ENCODE measurements at regions not wholly inside any gene's neighbourhood (a gene's known extent, or its start where the extent isn't known, plus 50 kb on each side); places are given as distances from the start of the nearest gene placed in this dataset.
"Not testable (repeated sequence)": the region's sequence is repeated elsewhere in the genome, so short reads cannot be mapped to it uniquely, and the experiment has no call there.

- H3K4me1 Mint-ChIP-seq: no peaks in the 10 kb centered on the region
- H3K27ac Mint-ChIP-seq: no peak overlapping the region
- DNase-seq (no peak), ATAC-seq (replicated peaks) (no peak)
- H3K9me3 Mint-ChIP-seq: peaks cover 0 to 1% of the 10 kb centered on the region in 2 donors
- peaks cover 4 to 5% of the 10 kb centered on the region in 2 donors for H3K27me3 Mint-ChIP-seq
- no peaks in the 10 kb centered on the region for H3K36me3 Mint-ChIP-seq
- H3K4me3 Mint-ChIP-seq: no peak overlapping the region
Observed at GRCh38 chr12:105613269-105613668, 282.8 kb downstream of the C12orf75 start.

- Mint-ChIP-seq H3K4me1 (no peaks in the 10 kb centered on the region), H3K27me3 (peaks cover 4 to 5% of the 10 kb centered on the region in 2 donors), H3K4me3 (no peak overlapping the region), H3K27ac (no peak overlapping the region), H3K36me3 (no peaks in the 10 kb centered on the region), H3K9me3 (peaks cover 0 to 1% of the 10 kb centered on the region in 2 donors)
- DNase-seq (no peak), ATAC-seq (replicated peaks) (no peak)
Observed at GRCh38 chr12:105613887-105614286, 283.4 kb downstream of the C12orf75 start.

- Mint-ChIP-seq H3K4me3 (no peak overlapping the region), H3K9me3 (peaks cover 4% of the 10 kb centered on the region in 2 donors), H3K27ac (no peak overlapping the region), H3K4me1 (no peaks in the 10 kb centered on the region), H3K36me3 (no peaks in the 10 kb centered on the region), H3K27me3 (peaks cover 4 to 5% of the 10 kb centered on the region in 2 donors)
- DNase-seq (no peak), ATAC-seq (replicated peaks) (no peak)
Observed at GRCh38 chr12:105616971-105617540, 286.6 kb downstream of the C12orf75 start.

GRCh38 chr12:105622220-105622619, 291.7 kb downstream of the C12orf75 start:
- peaks cover 3 to 4% of the 10 kb centered on the region in 2 donors for H3K9me3 Mint-ChIP-seq
- H3K4me3 Mint-ChIP-seq: no peak overlapping the region
- H3K4me1 Mint-ChIP-seq: no peaks in the 10 kb centered on the region
- ATAC-seq (replicated peaks) (no peak), DNase-seq (no peak)
- H3K36me3 Mint-ChIP-seq: no peaks in the 10 kb centered on the region
- H3K27me3 Mint-ChIP-seq: peaks cover 6 to 7% of the 10 kb centered on the region in 2 donors
- H3K27ac Mint-ChIP-seq: no peak overlapping the region

- peaks cover 6 to 7% of the 10 kb centered on the region in 2 donors for H3K27me3 Mint-ChIP-seq
- H3K36me3 Mint-ChIP-seq: no peaks in the 10 kb centered on the region
- H3K9me3 Mint-ChIP-seq: peaks cover 3 to 4% of the 10 kb centered on the region in 2 donors
- H3K27ac Mint-ChIP-seq: no peak overlapping the region
- H3K4me3 Mint-ChIP-seq: no peak overlapping the region
- H3K4me1 Mint-ChIP-seq: no peaks in the 10 kb centered on the region
- ATAC-seq (replicated peaks) (no peak), DNase-seq (no peak)
Observed at GRCh38 chr12:105622846-105623736, 292.6 kb downstream of the C12orf75 start.

- Mint-ChIP-seq H3K4me3 (no peak overlapping the region), H3K9me3 (no peaks in the 10 kb centered on the region), H3K36me3 (no peaks in the 10 kb centered on the region), H3K27me3 (peaks cover 6 to 7% of the 10 kb centered on the region in 2 donors), H3K27ac (no peak overlapping the region), H3K4me1 (no peaks in the 10 kb centered on the region)
- no peak for DNase-seq
- no peak for ATAC-seq (replicated peaks)
Observed at GRCh38 chr12:105626653-105627052, 296.2 kb downstream of the C12orf75 start.

GRCh38 chr12:105637470-105637869, 307.0 kb downstream of the C12orf75 start:
- no peaks in the 10 kb centered on the region for H3K36me3 Mint-ChIP-seq

GRCh38 chr12:105640761-105641160, 310.3 kb downstream of the C12orf75 start:
- ATAC-seq (replicated peaks) (no peak), DNase-seq (no peak)
- H3K27ac Mint-ChIP-seq: no peak overlapping the region
- H3K4me3 Mint-ChIP-seq: no peak overlapping the region
- H3K4me1 Mint-ChIP-seq: no peaks in the 10 kb centered on the region
- peaks cover 0 to 6% of the 10 kb centered on the region in 2 donors for H3K27me3 Mint-ChIP-seq
- no peaks in the 10 kb centered on the region for H3K36me3 Mint-ChIP-seq
- H3K9me3 Mint-ChIP-seq: peaks cover 7 to 11% of the 10 kb centered on the region in 2 donors

More at GRCh38 chr12:105637470-105637869, 307.0 kb downstream of the C12orf75 start:
- Mint-ChIP-seq H3K27ac (no peak overlapping the region), H3K4me3 (no peak overlapping the region), H3K4me1 (no peaks in the 10 kb centered on the region), H3K27me3 (no peaks in the 10 kb centered on the region), H3K9me3 (peaks cover 5 to 11% of the 10 kb centered on the region in 2 donors)
- ATAC-seq (replicated peaks): no peak
- no peak for DNase-seq

GRCh38 chr12:105641749-105642148, 311.3 kb downstream of the C12orf75 start:
- ATAC-seq (replicated peaks) (no peak), DNase-seq (no peak)
- Mint-ChIP-seq H3K27ac (no peak overlapping the region), H3K9me3 (peaks cover 5 to 8% of the 10 kb centered on the region in 2 donors), H3K4me3 (no peak overlapping the region), H3K36me3 (no peaks in the 10 kb centered on the region), H3K4me1 (no peaks in the 10 kb centered on the region), H3K27me3 (peaks cover 0 to 6% of the 10 kb centered on the region in 2 donors)

- ATAC-seq (replicated peaks) (no peak), DNase-seq (no peak)
- Mint-ChIP-seq H3K27me3 (peaks cover 0 to 6% of the 10 kb centered on the region in 2 donors), H3K4me3 (no peak overlapping the region), H3K9me3 (peaks cover 5 to 6% of the 10 kb centered on the region in 2 donors), H3K4me1 (no peaks in the 10 kb centered on the region), H3K27ac (no peak overlapping the region), H3K36me3 (no peaks in the 10 kb centered on the region)
Observed at GRCh38 chr12:105644770-105645169, 314.3 kb downstream of the C12orf75 start.

GRCh38 chr12:105654606-105655005, 324.1 kb downstream of the C12orf75 start:
- no peak overlapping the region for H3K4me3 Mint-ChIP-seq
- no peaks in the 10 kb centered on the region for H3K4me1 Mint-ChIP-seq
- DNase-seq (no peak), ATAC-seq (replicated peaks) (no peak)
- no peaks in the 10 kb centered on the region for H3K27me3 Mint-ChIP-seq
- H3K36me3 Mint-ChIP-seq: no peaks in the 10 kb centered on the region
- no peak overlapping the region for H3K27ac Mint-ChIP-seq
- peaks cover 1 to 6% of the 10 kb centered on the region in 2 donors for H3K9me3 Mint-ChIP-seq

- peaks cover 0 to 2% of the 10 kb centered on the region in 2 donors for H3K9me3 Mint-ChIP-seq
- ATAC-seq (replicated peaks) (no peak), DNase-seq (no peak)
- no peaks in the 10 kb centered on the region for H3K36me3 Mint-ChIP-seq
- no peaks in the 10 kb centered on the region for H3K27me3 Mint-ChIP-seq
- no peak overlapping the region for H3K4me3 Mint-ChIP-seq
- H3K27ac Mint-ChIP-seq: no peak overlapping the region
- H3K4me1 Mint-ChIP-seq: no peaks in the 10 kb centered on the region
Observed at GRCh38 chr12:105658389-105658788, 327.9 kb downstream of the C12orf75 start.

GRCh38 chr12:105659355-105660075, 329.0 kb downstream of the C12orf75 start:
- Mint-ChIP-seq H3K27ac (no peak overlapping the region), H3K9me3 (peaks cover 0 to 2% of the 10 kb centered on the region in 2 donors), H3K36me3 (no peaks in the 10 kb centered on the region), H3K4me1 (no peaks in the 10 kb centered on the region), H3K4me3 (no peak overlapping the region), H3K27me3 (no peaks in the 10 kb centered on the region)
- ATAC-seq (replicated peaks) (no peak), DNase-seq (no peak)

- H3K4me1 Mint-ChIP-seq; H3K9me3 Mint-ChIP-seq; H3K27me3 Mint-ChIP-seq; H3K27ac Mint-ChIP-seq; DNase-seq; H3K36me3 Mint-ChIP-seq; ATAC-seq (replicated peaks); H3K4me3 Mint-ChIP-seq: not testable (repeated sequence)
Observed at GRCh38 chr12:105664765-105665164, 334.3 kb downstream of the C12orf75 start.
